Stimulated activated CD4-positive, alpha-beta T cell treated with anti-CD3 and anti-CD28 coated beads, Interleukin-15, amount 100 ng/mL, for 24 hours (primary cell): ENCODE measurements at regions not wholly inside any gene's neighbourhood (a gene's known extent, or its start where the extent isn't known, plus 50 kb on each side); places are given as distances from the start of the nearest gene placed in this dataset.

Experiments used
- DNase-seq: peaks from one replicate; pipeline ENCODE4 v3.0.0-alpha.2; 2020

GRCh38 chr18:32542221-32542798 lies 71.6 kb upstream of the GAREM1 start:
- DNase-seq, result no peak

GRCh38 chr18:32530947-32531651 lies 60.4 kb upstream of the GAREM1 start:
- peak; percentile 22 for DNase-seq

- no peak for DNase-seq
Observed at GRCh38 chr18:32529722-32530420, 59.2 kb upstream of the GAREM1 start.

- DNase-seq, result no peak
Observed at GRCh38 chr18:32520771-32521170, 50.1 kb upstream of the GAREM1 start.
